AG09309 (cell line): ENCODE measurements at regions not wholly inside any gene's neighbourhood (a gene's known extent, or its start where the extent isn't known, plus 50 kb on each side); places are given as distances from the start of the nearest gene placed in this dataset.

Experiments
- DNase-seq: peaks from one replicate; pipeline ENCODE4 v3.0.0-alpha.2; 2010; ENCODE audit warnings: low read depth
- H3K4me3 ChIP-seq: 2 replicates; pipeline ENCODE4 v1.5.1; 2011; ENCODE audit warnings: mild to moderate bottlenecking, low read depth, low read length, moderate library complexity; ENCODE audit not compliant: control insufficient read depth
- TF ChIP-seq, protein P1 (sequence below): IDR thresholded peaks from 2 replicates; pipeline ENCODE4 v1.5.1; 2011; ENCODE audit warnings: mild to moderate bottlenecking, low read depth, low read length, inconsistent platforms; ENCODE audit not compliant: insufficient read depth, control insufficient read depth; ENCODE audit errors: missing control alignments

- DNase-seq, result no peak
- TF ChIP-seq, protein P1, sequence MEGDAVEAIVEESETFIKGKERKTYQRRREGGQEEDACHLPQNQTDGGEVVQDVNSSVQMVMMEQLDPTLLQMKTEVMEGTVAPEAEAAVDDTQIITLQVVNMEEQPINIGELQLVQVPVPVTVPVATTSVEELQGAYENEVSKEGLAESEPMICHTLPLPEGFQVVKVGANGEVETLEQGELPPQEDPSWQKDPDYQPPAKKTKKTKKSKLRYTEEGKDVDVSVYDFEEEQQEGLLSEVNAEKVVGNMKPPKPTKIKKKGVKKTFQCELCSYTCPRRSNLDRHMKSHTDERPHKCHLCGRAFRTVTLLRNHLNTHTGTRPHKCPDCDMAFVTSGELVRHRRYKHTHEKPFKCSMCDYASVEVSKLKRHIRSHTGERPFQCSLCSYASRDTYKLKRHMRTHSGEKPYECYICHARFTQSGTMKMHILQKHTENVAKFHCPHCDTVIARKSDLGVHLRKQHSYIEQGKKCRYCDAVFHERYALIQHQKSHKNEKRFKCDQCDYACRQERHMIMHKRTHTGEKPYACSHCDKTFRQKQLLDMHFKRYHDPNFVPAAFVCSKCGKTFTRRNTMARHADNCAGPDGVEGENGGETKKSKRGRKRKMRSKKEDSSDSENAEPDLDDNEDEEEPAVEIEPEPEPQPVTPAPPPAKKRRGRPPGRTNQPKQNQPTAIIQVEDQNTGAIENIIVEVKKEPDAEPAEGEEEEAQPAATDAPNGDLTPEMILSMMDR, result no peak
- no peak overlapping the region for H3K4me3 ChIP-seq
Measured at GRCh38 chr4:122973465-122973864, 51.1 kb upstream of the NUDT6 start.

DNA sequence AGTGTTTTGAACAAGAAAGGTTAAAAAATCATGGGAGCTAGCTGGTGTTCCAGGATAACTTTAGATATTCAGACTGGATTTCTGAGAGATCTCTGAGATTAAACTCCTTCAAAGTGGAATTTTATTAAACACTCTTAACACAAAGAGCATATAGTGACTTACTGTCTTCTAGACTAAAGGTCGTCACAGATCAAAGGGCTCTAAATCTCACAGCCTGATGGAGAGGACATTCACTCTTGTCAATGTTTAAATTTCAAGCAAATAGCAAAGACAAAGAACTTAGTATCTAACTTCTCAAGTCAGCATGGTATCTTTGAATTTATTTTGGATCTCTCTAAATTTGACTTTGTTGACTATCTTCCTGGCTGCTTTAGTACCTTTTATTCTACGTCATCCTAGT is 53.7 kb upstream of the NUDT6 start:
- TF ChIP-seq, protein P1, result no peak
- no peak for DNase-seq
- no peak overlapping the region for H3K4me3 ChIP-seq

DNA sequence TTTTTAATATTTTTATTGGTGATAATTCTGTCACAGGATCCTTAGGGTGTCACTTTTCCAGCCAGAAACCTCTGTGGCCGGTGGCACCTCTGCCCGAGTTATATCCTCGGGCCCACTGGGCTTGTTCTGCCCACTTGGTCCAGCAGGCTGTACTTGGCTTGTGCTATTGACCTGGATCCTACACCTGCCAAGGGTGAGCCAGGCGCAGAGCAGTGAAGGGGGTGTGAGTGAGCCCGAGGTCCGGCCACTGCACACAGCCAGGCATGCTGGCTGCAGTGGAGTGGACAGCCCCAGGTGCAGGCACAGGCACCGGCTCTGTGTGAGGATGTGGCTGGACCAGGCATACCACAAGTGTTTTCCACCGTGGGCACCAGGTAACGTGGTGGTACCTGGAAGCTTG is 54.7 kb upstream of the NUDT6 start:
- TF ChIP-seq, protein P1, result no peak
- no peak overlapping the region for H3K4me3 ChIP-seq
- DNase-seq, result no peak

DNA sequence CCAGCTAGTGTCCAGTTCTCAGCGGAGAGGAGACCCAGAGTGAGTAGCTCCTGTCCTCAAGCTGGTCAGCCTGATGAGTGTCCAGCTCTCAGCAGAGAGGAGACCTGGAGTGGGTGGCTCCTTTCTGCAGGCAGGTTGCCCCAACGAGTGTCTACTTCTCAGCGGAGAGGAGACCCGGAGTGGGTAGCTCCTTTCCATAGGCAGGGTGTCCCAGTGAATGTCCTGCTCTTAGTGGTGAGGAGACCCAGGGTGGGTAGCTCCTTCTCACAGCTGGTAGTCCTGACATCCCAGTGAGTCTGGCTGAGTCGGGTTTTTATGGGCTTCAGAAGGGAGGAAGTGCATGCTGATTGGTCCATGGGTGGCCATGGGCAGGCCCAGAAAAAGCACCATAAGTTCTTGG is 55.7 kb upstream of the NUDT6 start:
- DNase-seq, result no peak
- TF ChIP-seq, protein P1, result no peak
- no peak overlapping the region for H3K4me3 ChIP-seq

DNA sequence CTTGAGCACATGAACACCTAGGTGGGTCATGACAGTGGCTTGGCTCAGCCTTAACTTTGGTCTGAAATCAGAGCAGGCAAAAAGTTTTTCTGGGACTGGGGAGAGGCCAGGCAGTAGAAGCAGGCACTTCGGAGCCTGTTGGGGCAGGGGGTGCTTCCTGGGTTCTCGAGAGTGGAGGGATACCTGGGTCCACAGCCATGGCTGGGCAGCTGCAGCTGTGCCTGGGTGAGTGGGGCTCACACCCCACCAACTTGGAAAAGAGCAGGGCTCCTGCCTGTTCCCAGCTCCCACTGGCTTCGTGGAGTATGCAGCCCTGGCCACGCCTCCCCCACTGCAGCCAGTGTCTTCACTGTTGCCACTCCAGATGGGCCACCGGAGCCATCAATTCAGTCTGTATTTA is 56.4 kb upstream of the NUDT6 start:
- DNase-seq, result no peak
- TF ChIP-seq, protein P1, result no peak
- no peak overlapping the region for H3K4me3 ChIP-seq

DNA sequence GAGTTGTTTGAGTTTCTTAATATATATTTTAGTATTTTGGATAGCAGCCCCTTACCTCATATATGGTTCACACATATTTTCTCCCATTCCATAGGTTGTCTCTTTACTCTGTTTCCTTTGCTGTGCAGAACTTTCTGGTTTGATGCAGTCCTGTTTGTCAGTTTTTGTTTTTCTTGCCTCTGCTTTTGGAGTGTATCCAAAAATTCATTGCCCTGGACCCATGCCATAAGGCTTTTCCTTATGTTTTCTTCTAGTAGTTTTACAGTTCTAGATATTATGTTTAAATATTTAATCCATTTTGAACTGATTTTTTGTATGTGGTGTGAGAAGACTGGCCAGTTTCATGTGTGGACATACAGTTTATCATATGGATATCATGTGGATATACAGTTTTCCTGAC is 58.5 kb upstream of the NUDT6 start:
- TF ChIP-seq, protein P1, result no peak
- no peak overlapping the region for H3K4me3 ChIP-seq
- DNase-seq, result no peak

GRCh38 chr4:122988696-122989095 is 66.3 kb upstream of the NUDT6 start:
- H3K4me3 ChIP-seq, result no peak overlapping the region
- TF ChIP-seq, protein P1, result no peak

More at GRCh38 chr4:122988696-122989095, 66.3 kb upstream of the NUDT6 start:
- DNase-seq, result no peak
